ENCODE measurements at regions not wholly inside any gene's neighbourhood (a gene's known extent, or its start where the extent isn't known, plus 50 kb on each side); places are given as distances from the start of the nearest gene placed in this dataset.

DNA sequence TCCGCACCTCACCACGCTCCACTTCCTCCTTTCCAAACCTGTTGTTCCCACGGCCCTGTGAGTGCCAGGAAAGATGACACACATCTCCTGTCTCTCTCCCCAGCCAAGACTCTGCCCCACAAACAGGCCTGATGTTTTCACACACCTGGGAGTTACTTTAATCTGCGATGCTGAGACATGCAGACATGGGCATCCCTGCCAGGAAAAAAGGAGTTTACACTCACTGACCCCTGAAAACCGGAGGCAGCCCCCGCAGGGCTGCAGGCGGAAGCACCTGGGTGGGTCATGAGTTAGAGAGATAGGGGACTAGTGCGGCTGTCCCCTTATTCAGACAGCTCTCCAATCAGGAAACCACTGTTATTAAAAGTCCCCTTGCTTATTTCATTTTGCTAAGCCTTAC lies 106.4 kb upstream of the CARD11 start:
- TF ChIP-seq, protein P1, sequence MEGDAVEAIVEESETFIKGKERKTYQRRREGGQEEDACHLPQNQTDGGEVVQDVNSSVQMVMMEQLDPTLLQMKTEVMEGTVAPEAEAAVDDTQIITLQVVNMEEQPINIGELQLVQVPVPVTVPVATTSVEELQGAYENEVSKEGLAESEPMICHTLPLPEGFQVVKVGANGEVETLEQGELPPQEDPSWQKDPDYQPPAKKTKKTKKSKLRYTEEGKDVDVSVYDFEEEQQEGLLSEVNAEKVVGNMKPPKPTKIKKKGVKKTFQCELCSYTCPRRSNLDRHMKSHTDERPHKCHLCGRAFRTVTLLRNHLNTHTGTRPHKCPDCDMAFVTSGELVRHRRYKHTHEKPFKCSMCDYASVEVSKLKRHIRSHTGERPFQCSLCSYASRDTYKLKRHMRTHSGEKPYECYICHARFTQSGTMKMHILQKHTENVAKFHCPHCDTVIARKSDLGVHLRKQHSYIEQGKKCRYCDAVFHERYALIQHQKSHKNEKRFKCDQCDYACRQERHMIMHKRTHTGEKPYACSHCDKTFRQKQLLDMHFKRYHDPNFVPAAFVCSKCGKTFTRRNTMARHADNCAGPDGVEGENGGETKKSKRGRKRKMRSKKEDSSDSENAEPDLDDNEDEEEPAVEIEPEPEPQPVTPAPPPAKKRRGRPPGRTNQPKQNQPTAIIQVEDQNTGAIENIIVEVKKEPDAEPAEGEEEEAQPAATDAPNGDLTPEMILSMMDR (IDR thresholded peaks at IDR 0.05), result no peak
- TF ChIP-seq POLR2A (IDR thresholded peaks at IDR 0.05), result no peak
